Activated CD4-positive, alpha-beta memory T cell treated with anti-CD3 and anti-CD28 coated beads for 36 hours (primary cell): ENCODE measurements at regions not wholly inside any gene's neighbourhood (a gene's known extent, or its start where the extent isn't known, plus 50 kb on each side); places are given as distances from the start of the nearest gene placed in this dataset.

Source experiments
- CTCF ChIA-PET: fragments of 350-600 bp; sonication (Branson Sonifier 250); formaldehyde crosslinking; loops from one replicate; lab custom pipeline; 2021; ENCODE audit warnings: antibody characterized with exemption, inconsistent platforms; lab: Charles Lee
- POLR2A ChIA-PET: fragments of 350-600 bp; sonication (Branson Sonifier 250); formaldehyde crosslinking; loops from one replicate; lab custom pipeline; 2021; ENCODE audit warnings: antibody characterized with exemption; lab: Charles Lee
- DNase-seq: peaks from one replicate; pipeline ENCODE4 v3.0.0-alpha.2; 2020
- H3K27ac Mint-ChIP-seq: one replicate; pipeline ENCODE4 v1.8.0; 2021; ENCODE audit warnings: mixed read lengths
- H3K27me3 Mint-ChIP-seq: one replicate; pipeline ENCODE4 v1.8.0; 2021; ENCODE audit warnings: mixed read lengths
- H3K36me3 Mint-ChIP-seq: one replicate; pipeline ENCODE4 v1.8.0; 2021; ENCODE audit warnings: mixed read lengths
- H3K4me1 Mint-ChIP-seq: one replicate; pipeline ENCODE4 v1.8.0; 2021; ENCODE audit warnings: low read depth, mixed read lengths
- H3K4me3 Mint-ChIP-seq: one replicate; pipeline ENCODE4 v1.8.0; 2021; ENCODE audit warnings: mild to moderate bottlenecking, mixed read lengths
- H3K9me3 Mint-ChIP-seq: one replicate; pipeline ENCODE4 v1.8.0; 2021; ENCODE audit warnings: mixed read lengths
- intact Hi-C: fragments of 100-400 bp; cut with micrococcal nuclease; formaldehyde crosslinking; loops from one replicate; pipeline ENCODE4 v1.15.1; 2023

DNA sequence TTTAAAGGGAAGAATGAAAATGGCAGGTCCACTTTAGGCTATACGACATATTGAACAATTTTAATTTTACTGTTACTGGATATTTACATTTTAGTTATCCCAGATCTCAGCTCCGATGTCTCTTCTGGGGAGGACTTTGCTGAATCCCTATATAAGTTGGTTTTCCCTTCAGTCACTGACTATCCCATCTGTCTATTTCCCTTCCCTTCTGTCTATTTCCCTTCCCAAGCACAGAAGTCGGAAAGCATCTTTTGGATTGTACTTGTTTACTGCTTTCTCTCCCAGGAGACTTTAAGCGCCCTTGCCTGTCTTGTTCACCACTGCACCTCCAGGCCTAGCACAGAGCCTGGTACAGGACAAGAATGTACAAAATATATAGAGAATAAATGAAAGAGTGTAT is 165.8 kb upstream of the SALL4 start:
- Mint-ChIP-seq H3K27ac (no peak overlapping the region), H3K4me1 (no peaks in the 10 kb centered on the region), H3K36me3 (no peaks in the 10 kb centered on the region), H3K9me3 (no peaks in the 10 kb centered on the region), H3K27me3 (peaks cover 6% of the 10 kb centered on the region), H3K4me3 (no peak overlapping the region)
- intact Hi-C loops = no loop called here
- CTCF ChIA-PET = no interaction called here
- POLR2A ChIA-PET = no interaction called here
- no peak for DNase-seq

DNA sequence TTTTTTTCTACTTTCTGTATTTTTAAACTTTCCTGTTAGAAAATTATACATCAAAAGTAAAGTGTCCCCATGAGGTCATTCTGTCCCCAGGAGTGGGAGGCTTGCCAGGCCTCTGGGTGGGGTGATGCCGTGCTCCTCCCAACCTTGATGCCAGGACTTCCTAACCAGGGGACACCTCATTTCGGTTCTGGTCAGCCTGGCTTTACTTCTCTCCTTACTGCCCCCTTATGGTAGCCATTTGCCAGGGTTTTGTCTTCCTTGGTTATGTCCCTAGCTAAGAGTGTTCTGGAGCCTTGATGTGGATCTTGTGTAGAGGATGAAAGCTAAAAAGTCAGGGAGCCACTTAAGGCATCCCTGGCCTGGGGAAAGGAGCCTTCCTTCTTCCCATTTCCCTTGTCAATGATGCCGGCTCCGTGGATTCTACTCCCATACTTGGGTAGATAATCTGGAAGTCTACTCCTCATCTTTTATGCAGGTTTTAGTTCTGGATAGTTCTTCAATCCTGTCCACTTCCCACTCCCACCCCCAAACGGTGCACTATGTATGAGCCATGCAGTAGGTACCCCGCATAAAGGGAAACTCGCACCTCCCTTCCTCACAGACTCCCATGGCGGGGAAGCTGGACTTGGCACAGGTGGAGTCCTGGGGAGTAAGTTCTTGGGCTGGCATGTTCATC is 164.1 kb upstream of the SALL4 start:
- Mint-ChIP-seq H3K4me1 (no peaks in the 10 kb centered on the region), H3K27me3 (peaks cover 7% of the 10 kb centered on the region), H3K27ac (no peak overlapping the region), H3K9me3 (no peaks in the 10 kb centered on the region), H3K4me3 (no peak overlapping the region), H3K36me3 (no peaks in the 10 kb centered on the region)
- intact Hi-C loops = loop anchor here (2.0 kb wide), 1 partner anchor 328 kb away; no protein-coding TSS in a partner anchor
- peak; percentile 10 for DNase-seq
- POLR2A ChIA-PET = no interaction called here
- CTCF ChIA-PET = interaction anchor here (0.8 to 1.5 kb wide), 4 partner anchors 167 to 979 kb away, joined by 3 to 6 read pairs (median 4); no protein-coding TSS in a partner anchor

GRCh38 chr20:51961964-51962761 is 159.8 kb upstream of the SALL4 start:
- ChIA-PET CTCF (no interaction called here), POLR2A (no interaction called here)
- DNase-seq = no peak
- H3K4me1 Mint-ChIP-seq = peaks cover 3% of the 10 kb centered on the region
- H3K9me3 Mint-ChIP-seq = no peaks in the 10 kb centered on the region
- no peak overlapping the region for H3K4me3 Mint-ChIP-seq
- H3K36me3 Mint-ChIP-seq = no peaks in the 10 kb centered on the region
- peaks cover 13% of the 10 kb centered on the region for H3K27me3 Mint-ChIP-seq
- no peak overlapping the region for H3K27ac Mint-ChIP-seq
- intact Hi-C loops = no loop called here

GRCh38 chr20:51960047-51960675 is 157.8 kb upstream of the SALL4 start:
- Mint-ChIP-seq H3K36me3 (no peaks in the 10 kb centered on the region), H3K27me3 (peaks cover 14% of the 10 kb centered on the region), H3K9me3 (no peaks in the 10 kb centered on the region), H3K4me3 (no peak overlapping the region), H3K27ac (no peak overlapping the region), H3K4me1 (peaks cover 3% of the 10 kb centered on the region)
- intact Hi-C loops = no loop called here
- ChIA-PET POLR2A (no interaction called here), CTCF (no interaction called here)
- DNase-seq = no peak

GRCh38 chr20:51959066-51959542 is 156.8 kb upstream of the SALL4 start:
- CTCF ChIA-PET = interaction anchor here (0.6 kb wide), 1 partner anchor 11 kb away, joined by 3 read pairs; no protein-coding TSS in a partner anchor
- H3K27ac Mint-ChIP-seq = no peak overlapping the region
- DNase-seq = no peak
- no peak overlapping the region for H3K4me3 Mint-ChIP-seq
- H3K36me3 Mint-ChIP-seq = no peaks in the 10 kb centered on the region
- H3K9me3 Mint-ChIP-seq = no peaks in the 10 kb centered on the region
- POLR2A ChIA-PET = no interaction called here
- peaks cover 3% of the 10 kb centered on the region for H3K4me1 Mint-ChIP-seq
- peaks cover 14% of the 10 kb centered on the region for H3K27me3 Mint-ChIP-seq
- intact Hi-C loops = no loop called here

GRCh38 chr20:51958099-51959065 is 156.1 kb upstream of the SALL4 start:
- no peak overlapping the region for H3K27ac Mint-ChIP-seq
- intact Hi-C loops = no loop called here
- peaks cover 3% of the 10 kb centered on the region for H3K4me1 Mint-ChIP-seq
- no peak overlapping the region for H3K4me3 Mint-ChIP-seq
- CTCF ChIA-PET = no interaction called here
- H3K36me3 Mint-ChIP-seq = no peaks in the 10 kb centered on the region
- POLR2A ChIA-PET = no interaction called here
- H3K9me3 Mint-ChIP-seq = no peaks in the 10 kb centered on the region
- DNase-seq = no peak
- H3K27me3 Mint-ChIP-seq = peaks cover 14% of the 10 kb centered on the region

DNA sequence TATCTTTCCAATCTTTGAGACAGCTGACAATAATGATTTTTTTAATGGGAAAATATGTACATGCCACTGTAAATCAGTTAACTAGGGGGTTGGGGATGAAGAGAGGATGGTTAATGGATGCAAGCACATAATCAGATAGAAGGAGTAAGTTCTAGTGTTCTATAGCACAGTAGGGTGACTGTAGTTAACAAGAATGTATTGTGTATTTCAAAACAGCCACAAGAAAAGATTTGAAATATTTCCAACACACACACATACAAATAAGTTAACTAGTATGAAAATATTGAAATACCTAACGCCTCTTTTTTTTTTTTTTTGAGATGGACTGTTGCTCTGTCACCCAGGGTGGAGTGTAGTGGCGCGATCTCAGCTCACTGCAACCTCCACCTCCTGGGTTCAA is 153.4 kb upstream of the SALL4 start:
- DNase-seq = no peak
- ChIA-PET POLR2A (no interaction called here), CTCF (no interaction called here)
- peaks cover 3% of the 10 kb centered on the region for H3K4me1 Mint-ChIP-seq
- H3K36me3 Mint-ChIP-seq = no peaks in the 10 kb centered on the region
- H3K4me3 Mint-ChIP-seq = no peak overlapping the region
- H3K27me3 Mint-ChIP-seq = peaks cover 10% of the 10 kb centered on the region
- H3K27ac Mint-ChIP-seq = no peak overlapping the region
- intact Hi-C loops = no loop called here
- no peaks in the 10 kb centered on the region for H3K9me3 Mint-ChIP-seq

DNA sequence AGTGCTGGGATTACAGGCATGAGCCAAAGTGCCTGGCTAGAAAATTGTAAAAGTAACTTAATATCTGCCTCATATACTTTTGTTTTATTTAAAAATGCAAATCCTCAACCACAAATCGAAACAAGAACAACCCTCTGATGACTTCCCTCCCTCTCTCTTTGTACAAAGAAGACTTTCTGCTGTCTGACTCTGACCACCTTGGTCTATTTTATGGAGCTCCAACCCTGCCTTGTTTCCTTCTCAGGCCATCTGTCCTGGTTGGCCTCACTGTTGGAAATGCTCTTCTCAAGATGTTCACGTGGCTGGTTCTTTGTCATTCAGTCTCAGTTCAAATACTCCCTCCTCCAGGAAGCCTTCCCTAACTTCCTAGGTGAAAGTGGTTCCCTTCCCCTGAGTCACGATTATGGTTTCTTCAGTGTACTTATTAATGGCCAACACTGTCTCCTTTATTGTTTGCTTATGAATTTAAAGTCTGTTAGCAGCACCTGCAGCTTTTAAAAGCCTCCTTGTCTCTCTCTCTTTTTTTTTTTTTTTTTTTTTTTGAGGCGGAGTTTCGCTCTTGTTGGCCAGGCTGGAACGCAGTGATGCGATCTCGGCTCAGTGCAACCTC is 151.5 kb upstream of the SALL4 start:
- ChIA-PET CTCF (no interaction called here), POLR2A (no interaction called here)
- H3K27ac Mint-ChIP-seq = no peak overlapping the region
- DNase-seq = no peak
- H3K4me3 Mint-ChIP-seq = no peak overlapping the region
- H3K4me1 Mint-ChIP-seq = peaks cover 3% of the 10 kb centered on the region
- H3K27me3 Mint-ChIP-seq = peaks cover 2% of the 10 kb centered on the region
- H3K36me3 Mint-ChIP-seq = no peaks in the 10 kb centered on the region
- intact Hi-C loops = no loop called here
- no peaks in the 10 kb centered on the region for H3K9me3 Mint-ChIP-seq

GRCh38 chr20:51950926-51951325 is 148.6 kb upstream of the SALL4 start:
- Mint-ChIP-seq H3K27ac (no peak overlapping the region), H3K9me3 (no peaks in the 10 kb centered on the region), H3K27me3 (peaks cover 2% of the 10 kb centered on the region), H3K36me3 (no peaks in the 10 kb centered on the region), H3K4me1 (no peaks in the 10 kb centered on the region), H3K4me3 (no peak overlapping the region)
- ChIA-PET CTCF (no interaction called here), POLR2A (no interaction called here)
- no peak for DNase-seq
- intact Hi-C loops = no loop called here

DNA sequence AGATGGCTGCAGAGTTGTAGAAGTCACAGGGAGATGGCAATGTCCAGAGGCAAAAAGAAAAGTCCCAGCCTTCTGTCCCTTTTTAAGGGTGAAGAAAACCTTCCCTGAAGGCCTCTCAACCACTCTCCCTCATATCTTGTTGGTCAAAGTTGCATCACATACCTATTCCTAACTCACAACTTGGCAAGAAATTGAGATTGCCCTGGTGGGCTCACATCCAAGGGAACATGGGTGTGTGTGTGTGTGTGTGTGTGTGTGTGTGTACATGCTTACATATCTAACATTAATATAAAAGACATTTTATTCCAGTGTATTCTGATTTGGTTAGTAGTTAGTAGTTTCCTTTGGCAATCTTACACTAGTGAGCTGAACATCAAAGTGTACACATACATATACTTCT is 144.3 kb upstream of the SALL4 start:
- intact Hi-C loops = no loop called here
- no peak overlapping the region for H3K27ac Mint-ChIP-seq
- POLR2A ChIA-PET = no interaction called here
- H3K9me3 Mint-ChIP-seq = no peaks in the 10 kb centered on the region
- H3K4me3 Mint-ChIP-seq = no peak overlapping the region
- no peaks in the 10 kb centered on the region for H3K36me3 Mint-ChIP-seq
- H3K27me3 Mint-ChIP-seq = no peaks in the 10 kb centered on the region
- no peak for DNase-seq
- CTCF ChIA-PET = no interaction called here
- H3K4me1 Mint-ChIP-seq = no peaks in the 10 kb centered on the region

- Mint-ChIP-seq H3K36me3 (no peaks in the 10 kb centered on the region), H3K27ac (no peak overlapping the region), H3K9me3 (no peaks in the 10 kb centered on the region), H3K4me3 (no peak overlapping the region), H3K4me1 (no peaks in the 10 kb centered on the region), H3K27me3 (no peaks in the 10 kb centered on the region)
- ChIA-PET POLR2A (no interaction called here), CTCF (no interaction called here)
- no peak for DNase-seq
- intact Hi-C loops = no loop called here
Observed at GRCh38 chr20:51945881-51946280, 143.6 kb upstream of the SALL4 start.
